GM21515 (cell line): ENCODE measurements at regions not wholly inside any gene's neighbourhood (a gene's known extent, or its start where the extent isn't known, plus 50 kb on each side); places are given as distances from the start of the nearest gene placed in this dataset.

Source experiments
- ATAC-seq: cut with Tn5 transposase; IDR thresholded peaks from one replicate; pipeline ENCODE4 v1.9.1; 2021; ENCODE audit not compliant: unreplicated experiment

DNA sequence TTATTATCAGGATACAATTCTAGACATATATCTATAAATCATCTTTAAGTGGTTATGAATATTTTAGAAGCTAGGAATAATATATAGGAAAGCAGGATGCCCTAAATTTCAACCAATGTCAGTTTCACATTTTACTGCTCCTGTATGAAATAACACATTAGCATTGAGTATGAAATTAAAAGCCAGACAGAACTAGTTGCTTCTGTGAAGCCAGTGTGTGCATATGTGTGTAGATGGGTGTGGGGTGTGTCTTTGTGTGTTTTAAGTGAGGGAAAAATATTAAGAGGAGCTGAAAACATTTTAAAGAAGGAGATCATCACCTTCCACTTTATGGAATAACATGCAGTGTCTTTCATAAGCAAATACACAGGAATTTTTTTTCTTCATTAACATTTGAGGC, 271.4 kb upstream of the RORA start:
- ATAC-seq = no peak

DNA sequence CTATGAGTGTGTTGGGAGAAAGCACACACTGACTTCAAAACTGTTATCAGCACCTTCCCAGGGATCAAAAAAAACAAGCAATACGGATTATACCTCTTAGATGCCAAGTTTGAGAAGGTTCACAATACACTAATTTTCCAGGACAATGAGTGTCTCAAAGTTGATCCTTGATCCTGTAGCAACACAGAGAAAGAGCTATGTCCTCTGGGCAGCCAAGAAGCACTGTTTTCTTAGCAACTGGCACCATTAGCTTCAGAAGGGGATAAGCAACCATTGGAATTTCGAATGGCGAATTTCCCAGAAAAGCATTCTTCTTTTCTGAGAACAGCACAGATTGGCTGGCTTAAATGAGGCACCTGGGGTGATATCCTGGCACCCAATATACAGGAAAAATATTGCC, 270.3 kb upstream of the RORA start:
- ATAC-seq = no peak

- ATAC-seq = no peak
Measured at GRCh38 chr15:61489571-61489970, 260.5 kb upstream of the RORA start.

GRCh38 chr15:61483599-61483998, 254.5 kb upstream of the RORA start:
- no peak for ATAC-seq

GRCh38 chr15:61481886-61482285, 252.8 kb upstream of the RORA start:
- ATAC-seq = no peak

- ATAC-seq = no peak
Measured at GRCh38 chr15:61480863-61481262, 251.8 kb upstream of the RORA start.

- no peak for ATAC-seq
Measured at GRCh38 chr15:61480295-61480694, 251.2 kb upstream of the RORA start.

DNA sequence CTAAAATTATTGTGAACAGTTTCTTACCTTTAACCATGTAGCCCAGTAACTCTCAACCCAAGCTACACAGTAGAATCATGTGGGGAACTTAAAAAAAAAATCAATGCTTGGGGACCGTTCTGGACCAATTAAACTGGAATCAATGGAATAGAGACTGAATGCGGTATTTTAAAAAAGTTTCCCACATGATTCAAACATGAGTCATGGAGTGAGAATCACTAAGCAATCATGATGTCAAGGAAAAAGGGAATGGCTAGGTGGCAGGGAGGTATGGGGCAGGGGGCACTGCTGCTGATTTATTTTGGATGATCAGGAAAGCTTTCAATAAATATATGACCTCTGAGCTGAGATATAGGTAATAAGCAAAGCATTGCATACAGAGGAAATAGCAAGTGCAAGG, 250.5 kb upstream of the RORA start:
- no peak for ATAC-seq

- ATAC-seq = no peak
Measured at GRCh38 chr15:61476741-61477140, 247.6 kb upstream of the RORA start.

DNA sequence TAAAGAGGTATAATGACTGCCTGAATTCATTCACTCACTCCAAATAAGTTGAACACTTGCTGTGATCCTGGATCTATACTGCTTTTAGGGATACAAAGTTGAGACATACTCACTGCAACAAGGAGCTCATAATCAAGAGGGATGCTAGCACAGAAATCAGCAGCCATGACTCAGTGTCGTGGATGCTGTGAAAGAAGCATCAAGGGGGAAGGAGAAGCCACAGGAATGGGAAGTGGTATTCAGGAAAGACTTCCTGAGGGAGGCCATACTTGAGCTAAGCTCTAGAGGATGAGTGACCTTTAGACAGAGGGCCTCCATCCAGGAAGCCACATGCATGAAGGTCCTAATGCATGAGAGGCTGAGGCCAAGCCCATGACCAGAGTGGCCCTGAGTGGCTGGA, 245.7 kb upstream of the RORA start:
- no peak for ATAC-seq

DNA sequence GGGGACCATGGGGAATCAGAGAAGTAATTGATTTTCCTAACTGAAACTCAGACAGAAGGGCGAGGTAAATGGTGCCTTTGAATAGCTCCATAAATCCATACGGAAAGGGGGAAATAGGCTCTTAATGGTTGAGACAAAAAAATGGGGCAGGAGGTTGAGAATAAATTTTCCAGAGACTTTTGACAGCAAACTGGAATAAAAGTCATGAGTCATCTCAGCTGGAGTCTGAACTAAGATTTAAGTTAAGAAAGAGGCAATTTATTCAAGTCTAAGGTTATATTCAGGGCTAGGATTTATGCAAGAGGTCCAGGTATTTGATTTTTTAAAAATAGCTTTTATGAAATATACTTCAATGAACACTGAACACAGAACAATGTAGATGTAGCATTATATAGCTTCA, 238.7 kb upstream of the RORA start:
- ATAC-seq = no peak

GRCh38 chr15:61459785-61460707, 230.9 kb upstream of the RORA start:
- ATAC-seq = no peak

DNA sequence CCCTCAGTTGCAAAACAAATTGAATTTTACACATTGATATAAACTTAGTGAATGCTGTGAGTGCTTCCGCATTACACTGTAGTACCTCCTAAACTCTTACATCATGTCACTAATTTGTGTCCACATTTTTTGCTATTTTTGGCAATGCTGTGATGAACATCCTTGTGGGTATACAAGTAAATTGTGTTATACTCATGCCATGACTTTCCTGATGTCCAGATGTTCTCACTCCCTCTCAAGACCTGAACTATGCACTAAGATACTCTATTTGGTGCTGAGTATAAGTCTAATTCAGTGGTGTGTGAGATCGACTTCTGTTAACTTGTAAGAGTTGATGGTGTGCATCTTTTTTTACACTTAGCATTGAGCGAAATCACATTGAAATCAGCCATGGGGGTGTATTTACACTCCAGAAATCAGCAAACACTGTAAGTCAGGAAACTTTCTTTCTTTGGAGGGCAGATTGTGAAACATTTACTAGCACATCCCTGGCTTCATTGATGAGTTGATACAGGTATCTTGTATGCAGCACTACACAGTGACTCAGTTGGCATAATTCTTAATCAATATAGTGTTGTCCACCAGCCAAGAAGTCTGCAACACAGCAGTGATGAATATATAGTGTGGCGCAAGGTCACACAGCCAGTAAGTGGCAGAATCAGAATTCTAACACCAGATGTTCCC, 228.1 kb upstream of the RORA start:
- no peak for ATAC-seq

GRCh38 chr15:61449186-61449702, 220.1 kb upstream of the RORA start:
- ATAC-seq = no peak

DNA sequence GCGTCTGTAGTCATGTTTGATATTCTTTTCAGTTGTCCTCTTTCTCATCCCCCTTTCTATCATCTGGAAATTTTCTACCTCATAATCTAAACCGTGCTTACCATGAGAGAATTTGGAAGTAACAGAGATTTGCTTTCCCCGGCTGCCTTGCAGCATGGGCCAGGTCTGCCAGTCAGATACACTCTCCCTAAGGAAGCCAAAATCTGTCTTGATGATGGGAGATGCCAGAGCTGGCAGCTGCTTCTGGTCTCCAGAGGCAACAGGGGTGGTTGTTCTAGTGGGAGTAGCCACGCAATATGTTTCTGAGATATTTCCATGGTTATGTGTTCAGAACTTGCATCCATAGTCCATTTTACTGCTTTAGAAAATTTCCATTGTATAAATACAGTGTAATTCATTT, 218.9 kb upstream of the RORA start:
- no peak for ATAC-seq

DNA sequence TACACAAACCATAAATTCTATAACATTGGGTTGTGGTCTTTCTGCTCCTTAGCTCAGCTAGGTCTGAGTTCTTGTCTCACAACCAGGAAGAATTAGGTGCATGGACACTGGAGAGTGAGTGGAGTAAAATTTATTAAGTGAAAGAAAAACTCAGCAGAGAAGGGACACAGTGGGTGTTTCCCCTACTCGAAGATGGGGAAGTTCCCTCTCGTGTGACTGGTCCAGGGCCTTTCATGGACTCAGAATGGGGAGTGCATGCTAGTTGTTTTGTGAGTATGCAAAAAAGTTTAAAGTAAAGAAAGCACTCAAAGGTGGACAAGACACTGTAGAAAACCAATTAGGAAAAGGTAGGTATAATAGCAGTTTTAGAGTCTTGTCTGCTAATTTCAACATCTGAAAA, 215.5 kb upstream of the RORA start:
- no peak for ATAC-seq

DNA sequence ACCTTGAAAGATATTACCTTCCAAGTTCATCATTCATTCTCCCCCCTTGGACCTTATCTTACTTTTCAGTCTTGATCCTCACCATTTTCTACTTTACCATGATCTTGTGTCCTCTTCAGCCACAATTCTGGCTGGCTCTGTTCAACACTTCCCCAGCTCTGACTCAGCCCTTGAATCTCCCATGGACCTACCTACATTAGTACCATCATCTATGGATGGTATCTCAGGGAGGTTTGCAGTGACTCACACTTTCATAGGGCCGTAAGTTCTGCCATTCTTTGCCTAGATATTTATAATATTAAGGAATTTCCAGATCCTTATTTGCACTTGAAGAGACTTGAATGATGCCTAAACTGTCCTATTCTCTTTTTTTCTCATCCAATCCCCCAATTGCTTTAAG, 213.7 kb upstream of the RORA start:
- no peak for ATAC-seq

- ATAC-seq = no peak
Measured at GRCh38 chr15:61441891-61442290, 212.8 kb upstream of the RORA start.

GRCh38 chr15:61426466-61426865, 197.4 kb upstream of the RORA start:
- no peak for ATAC-seq

DNA sequence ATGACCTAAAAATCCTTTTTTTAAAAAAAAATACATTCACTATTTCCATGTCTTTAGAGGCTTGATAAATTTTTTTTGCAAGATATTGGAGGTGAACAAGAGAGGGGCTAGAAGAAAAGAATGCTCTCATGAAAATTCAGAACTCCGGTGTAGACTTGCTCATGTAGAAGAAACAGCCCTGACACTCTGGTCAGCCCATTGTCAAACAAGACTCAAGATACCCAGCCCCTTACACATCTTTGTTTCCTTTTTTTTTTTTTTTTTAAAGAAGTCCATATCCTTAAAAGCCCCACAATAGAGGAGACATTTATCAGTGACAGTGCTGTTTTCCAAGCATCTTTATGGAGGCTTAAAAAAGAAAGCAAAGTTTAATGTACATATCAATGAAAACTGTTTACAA, 196.8 kb upstream of the RORA start:
- ATAC-seq = no peak

- ATAC-seq = no peak
Measured at GRCh38 chr15:61422773-61423172, 193.7 kb upstream of the RORA start.

GRCh38 chr15:61421938-61422337, 192.8 kb upstream of the RORA start:
- ATAC-seq = no peak
